Kidney epithelial cell (primary cell): ENCODE measurements at regions not wholly inside any gene's neighbourhood (a gene's known extent, or its start where the extent isn't known, plus 50 kb on each side); places are given as distances from the start of the nearest gene placed in this dataset.

ENCODE experiments used
- DNase-seq: peaks from one replicate; pipeline ENCODE4 v3.0.0-alpha.2; 2010; ENCODE audit warnings: low read depth
- H3K27me3 ChIP-seq: 2 replicates; pipeline ENCODE4 v1.6.0; 2011; ENCODE audit warnings: low read length; ENCODE audit not compliant: control insufficient read depth, insufficient read depth
- H3K36me3 ChIP-seq: 2 replicates; pipeline ENCODE4 v1.5.1; 2011; ENCODE audit warnings: low read length; ENCODE audit not compliant: control insufficient read depth, insufficient read depth
- H3K4me3 ChIP-seq: 2 replicates; pipeline ENCODE4 v1.5.1; 2011; ENCODE audit warnings: low read depth, mild to moderate bottlenecking, control low read depth, low read length
- CTCF ChIP-seq: IDR thresholded peaks from 2 replicates; pipeline ENCODE4 v1.5.1; 2011; ENCODE audit warnings: mild to moderate bottlenecking, moderate library complexity, low read length, control low read depth, inconsistent platforms; ENCODE audit not compliant: insufficient read depth, poor library complexity, severe bottlenecking

- H3K4me3 ChIP-seq: no peak overlapping the region
- H3K27me3 ChIP-seq: no peaks in the 10 kb centered on the region
- DNase-seq: no peak
- H3K36me3 ChIP-seq: no peaks in the 10 kb centered on the region
- no peak for TF ChIP-seq CTCF
Measured at GRCh38 chrX:112279940-112280339, 197.4 kb upstream of the TRPC5 start.

- no peak overlapping the region for H3K4me3 ChIP-seq
- no peaks in the 10 kb centered on the region for H3K36me3 ChIP-seq
- TF ChIP-seq CTCF: no peak
- no peak for DNase-seq
- no peaks in the 10 kb centered on the region for H3K27me3 ChIP-seq
Measured at GRCh38 chrX:112270991-112271390, 188.4 kb upstream of the TRPC5 start.

GRCh38 chrX:112266136-112266535, 183.6 kb upstream of the TRPC5 start:
- Histone ChIP-seq H3K36me3 (no peaks in the 10 kb centered on the region), H3K27me3 (no peaks in the 10 kb centered on the region), H3K4me3 (no peak overlapping the region)
- no peak for TF ChIP-seq CTCF
- no peak for DNase-seq

- no peak for TF ChIP-seq CTCF
- Histone ChIP-seq H3K36me3 (no peaks in the 10 kb centered on the region), H3K27me3 (no peaks in the 10 kb centered on the region), H3K4me3 (no peak overlapping the region)
- no peak for DNase-seq
Measured at GRCh38 chrX:112259375-112259774, 176.8 kb upstream of the TRPC5 start.

- H3K36me3 ChIP-seq: no peaks in the 10 kb centered on the region
- no peak for DNase-seq
- no peak for TF ChIP-seq CTCF
- no peaks in the 10 kb centered on the region for H3K27me3 ChIP-seq
- H3K4me3 ChIP-seq: no peak overlapping the region
Measured at GRCh38 chrX:112254896-112255295, 172.3 kb upstream of the TRPC5 start.

GRCh38 chrX:112247714-112248113, 165.1 kb upstream of the TRPC5 start:
- no peak for TF ChIP-seq CTCF
- H3K4me3 ChIP-seq: no peak overlapping the region
- no peaks in the 10 kb centered on the region for H3K36me3 ChIP-seq
- DNase-seq: no peak
- H3K27me3 ChIP-seq: no peaks in the 10 kb centered on the region
